DMS 273 (cell line): ENCODE measurements at regions not wholly inside any gene's neighbourhood (a gene's known extent, or its start where the extent isn't known, plus 50 kb on each side); places are given as distances from the start of the nearest gene placed in this dataset.

Experiments used
- DNase-seq: peaks from one replicate; lab custom pipeline; 2025; ENCODE audit not compliant: unreplicated experiment; lab: John Stamatoyannopoulos, UW

GRCh38 chr4:160877087-160877790 lies 1286.6 kb downstream of the FSTL5 start:
- no peak for DNase-seq

GRCh38 chr4:160880180-160880579 lies 1283.6 kb downstream of the FSTL5 start:
- DNase-seq = peak; percentile 12

- DNase-seq = no peak
These were observed 1276.1 kb downstream of the FSTL5 start for GRCh38 chr4:160887668-160888067.

- no peak for DNase-seq
These were observed 1269.7 kb downstream of the FSTL5 start for GRCh38 chr4:160894128-160894527.

- DNase-seq = no peak
These were observed 1269.0 kb downstream of the FSTL5 start for GRCh38 chr4:160894809-160895208.

- no peak for DNase-seq
These were observed 1236.5 kb downstream of the FSTL5 start for GRCh38 chr4:160927311-160927710.

GRCh38 chr4:160928482-160928881 lies 1235.3 kb downstream of the FSTL5 start:
- no peak for DNase-seq

GRCh38 chr4:160947653-160948052 lies 1216.1 kb downstream of the FSTL5 start:
- DNase-seq = no peak

GRCh38 chr4:160956875-160957274 lies 1206.9 kb downstream of the FSTL5 start:
- no peak for DNase-seq

- DNase-seq = no peak
These were observed 1193.9 kb downstream of the FSTL5 start for GRCh38 chr4:160969925-160970324.

- no peak for DNase-seq
These were observed 1183.7 kb downstream of the FSTL5 start for GRCh38 chr4:160980091-160980490.

- DNase-seq = no peak
These were observed 1182.7 kb downstream of the FSTL5 start for GRCh38 chr4:160981083-160981482.

- no peak for DNase-seq
These were observed 1180.8 kb downstream of the FSTL5 start for GRCh38 chr4:160983035-160983434.

- no peak for DNase-seq
These were observed 1161.4 kb downstream of the FSTL5 start for GRCh38 chr4:161002386-161002785.

GRCh38 chr4:161003418-161004057 lies 1160.3 kb downstream of the FSTL5 start:
- no peak for DNase-seq

GRCh38 chr4:161005746-161006145 lies 1158.1 kb downstream of the FSTL5 start:
- no peak for DNase-seq

- no peak for DNase-seq
These were observed 1155.3 kb downstream of the FSTL5 start for GRCh38 chr4:161008527-161008926.

- DNase-seq = no peak
These were observed 1153.6 kb downstream of the FSTL5 start for GRCh38 chr4:161010227-161010626.
